Heart left ventricle (tissue), 16 donors: ENCODE measurements at regions not wholly inside any gene's neighbourhood (a gene's known extent, or its start where the extent isn't known, plus 50 kb on each side); places are given as distances from the start of the nearest gene placed in this dataset.

Experiments
- ATAC-seq, 4 donors: fragments of 200-7000 bp; cut with Tn5 transposase; one replicate each; pipeline ENCODE4 v1.9.1; 2020 to 2022; ENCODE audit warnings: moderate library complexity in 4 of 4, mild to moderate bottlenecking in 3 of 4, moderate number of reproducible peaks in 1 of 4
- DNase-seq, 5 donors: peaks; one replicate each; pipeline ENCODE4 v3.0.0-alpha.2; 2020
- H3K27ac ChIP-seq, 12 donors: fragments of 200-600 bp; sonication (generic) in 4 of 12; one replicate each; pipeline versions ENCODE4 v1.5.0 to v1.8.0; 2016 to 2022; ENCODE audit warnings: mild to moderate bottlenecking in 2 of 12
- H3K27me3 ChIP-seq, 9 donors: fragments of 200-600 bp; sonication (generic) in 2 of 9; one replicate each; pipeline versions ENCODE4 v1.5.1 to v1.8.0; 2016 to 2022; ENCODE audit warnings: mild to moderate bottlenecking in 3 of 9
- H3K36me3 ChIP-seq, 9 donors: fragments of 200-600 bp; sonication (generic) in 2 of 9; one replicate each; pipeline versions ENCODE4 v1.5.0 to v1.8.0; 2018 to 2022; ENCODE audit warnings: mild to moderate bottlenecking in 2 of 9
- H3K4me1 ChIP-seq, 12 donors: fragments of 200-600 bp; sonication (generic) in 4 of 12; one replicate each; pipeline versions ENCODE4 v1.5.0 to v1.8.0; 2016 to 2022; ENCODE audit warnings: mild to moderate bottlenecking in 3 of 12
- H3K4me3 ChIP-seq, 12 donors: fragments of 200-600 bp; sonication (generic) in 4 of 12; one replicate each; pipeline versions ENCODE4 v1.5.0 to v1.8.0; 2017 to 2022; ENCODE audit warnings: mild to moderate bottlenecking in 9 of 12, moderate library complexity in 4 of 12
- H3K9me3 ChIP-seq, 12 donors: fragments of 200-600 bp; sonication (generic) in 4 of 12; one replicate each; pipeline versions ENCODE4 v1.5.0 to v1.8.0; 2016 to 2022; ENCODE audit warnings: mild to moderate bottlenecking in 1 of 12
- POLR2A ChIP-seq, 2 donors: fragments of 450-650 bp; IDR thresholded peaks; one replicate each; pipeline ENCODE4 v1.6.1; 2017; ENCODE audit warnings: antibody characterized with exemption in 2 of 2, mild to moderate bottlenecking in 2 of 2, moderate library complexity in 2 of 2
- WGBS, 4 donors: extraction: QIAGEN DNeasy Blood & Tissue Kit in 2 of 4; methylation state at CpG; one replicate each; pipeline versions ENCODE4 v1.1.5 to v1.1.7; 2013 to 2018; 5-methylcytosine and 5-hydroxymethylcytosine counted together
- intact Hi-C, 10 donors: fragments of 100-400 bp; cut with DNase I; formaldehyde crosslinking; loops; one replicate each; pipeline versions ENCODE4 v1.11.1 to v1.14.2; 2022
- TF ChIP-seq, protein P1 (sequence below), 12 donors: fragments of 200-600 bp; sonication (generic) in 4 of 12; IDR thresholded peaks; one replicate each; pipeline versions ENCODE4 v1.5.0 to v1.8.0; 2018 to 2022; ENCODE audit warnings: antibody characterized with exemption in 12 of 12, mild to moderate bottlenecking in 5 of 12
- donor health status: ischemic (EF 13 %, LVEDD 7.1; RV severe dilation, severe dysfunction).
- donor health status: healthy with polysubstance abuse.
- donor health status: DM: no; HTN: yes; CAD: no.
- donor health status: DM: no; HTN: no; CAD: no.
- donor health status: ischemic (EF 25% LVEDD 6.9; RV normal size, moderate dysfunction).
- donor health status: ischemic (EF 25% LVEDD 5.7; RV mildly dilated, moderate dysfunction).
- donor health status: healthy.
- donor health status: DM: yes; HTN: yes; CAD: no.
- donor health status: ischemic (EF 35%, LVEDD 5.7; RV mildly dilated, moderate dysfunction).
- donor health status: nonischemic (EF 11% LVEDD 7.7; RV severe dilation, severe dysfunction).
- donor health status: DM: yes; HTN: yes; CAD: no.
- donor health status: PGD.
- donor health status: ischemic (EF 29% LVEDD 5.4; RV normal size, mild dysfunction).
- donor health status: nonischemic (EF 23%, LVEDD 6.1; RV moderate dilation, normal function).

DNA sequence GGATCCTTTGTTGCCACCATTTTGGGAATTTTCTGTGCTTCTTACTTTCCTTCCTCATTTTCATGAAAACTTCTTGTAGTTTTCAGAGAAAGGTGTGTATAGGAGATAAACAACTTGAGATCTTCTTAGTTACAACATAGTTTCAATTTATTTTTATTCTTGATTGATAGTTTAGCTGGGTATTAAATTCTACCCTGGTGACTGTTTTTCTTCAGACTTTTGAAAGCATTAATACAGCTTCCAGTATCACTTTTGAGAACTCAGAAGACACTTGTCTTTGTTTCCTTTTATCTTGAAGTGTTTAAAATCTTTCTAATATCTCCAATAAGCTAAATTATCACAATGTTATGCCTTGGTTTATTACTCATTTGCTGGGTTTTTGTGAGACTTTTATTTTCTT lies 167.5 kb upstream of the DPP10 start:
- Histone ChIP-seq H3K4me3 (no peak overlapping the region), H3K27ac (no peak overlapping the region), H3K36me3 (no peaks in the 10 kb centered on the region), H3K27me3 (no peaks in the 10 kb centered on the region), H3K9me3 (peaks cover 0 to 23% (median 13%) of the 10 kb centered on the region in 12 donors), H3K4me1 (no peaks in the 10 kb centered on the region)
- intact Hi-C loops, result no loop called here
- DNase-seq, result no peak
- no peak for TF ChIP-seq POLR2A (IDR thresholded peaks at IDR 0.05)
- TF ChIP-seq, protein P1, sequence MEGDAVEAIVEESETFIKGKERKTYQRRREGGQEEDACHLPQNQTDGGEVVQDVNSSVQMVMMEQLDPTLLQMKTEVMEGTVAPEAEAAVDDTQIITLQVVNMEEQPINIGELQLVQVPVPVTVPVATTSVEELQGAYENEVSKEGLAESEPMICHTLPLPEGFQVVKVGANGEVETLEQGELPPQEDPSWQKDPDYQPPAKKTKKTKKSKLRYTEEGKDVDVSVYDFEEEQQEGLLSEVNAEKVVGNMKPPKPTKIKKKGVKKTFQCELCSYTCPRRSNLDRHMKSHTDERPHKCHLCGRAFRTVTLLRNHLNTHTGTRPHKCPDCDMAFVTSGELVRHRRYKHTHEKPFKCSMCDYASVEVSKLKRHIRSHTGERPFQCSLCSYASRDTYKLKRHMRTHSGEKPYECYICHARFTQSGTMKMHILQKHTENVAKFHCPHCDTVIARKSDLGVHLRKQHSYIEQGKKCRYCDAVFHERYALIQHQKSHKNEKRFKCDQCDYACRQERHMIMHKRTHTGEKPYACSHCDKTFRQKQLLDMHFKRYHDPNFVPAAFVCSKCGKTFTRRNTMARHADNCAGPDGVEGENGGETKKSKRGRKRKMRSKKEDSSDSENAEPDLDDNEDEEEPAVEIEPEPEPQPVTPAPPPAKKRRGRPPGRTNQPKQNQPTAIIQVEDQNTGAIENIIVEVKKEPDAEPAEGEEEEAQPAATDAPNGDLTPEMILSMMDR (IDR thresholded peaks at IDR 0.05), result no peak
- ATAC-seq, result no peak

DNA sequence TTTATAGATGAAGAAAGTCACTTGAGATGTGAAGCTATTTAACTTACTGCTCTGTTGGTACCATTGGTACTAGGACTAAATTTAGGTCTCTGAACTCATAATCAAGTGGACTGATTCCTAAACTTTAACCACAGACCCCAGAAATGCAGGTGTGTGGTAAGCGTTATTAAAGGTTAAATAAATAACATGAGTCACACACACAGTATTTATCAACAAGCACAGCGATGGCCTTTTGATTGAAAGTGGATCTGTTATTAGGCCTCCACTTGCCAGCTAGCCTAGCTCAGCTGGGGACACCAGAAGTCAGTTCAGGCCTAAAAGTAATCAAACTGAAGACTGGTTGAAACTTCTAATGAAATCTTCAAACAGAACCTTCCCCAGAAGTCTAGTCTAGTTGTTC lies 161.3 kb upstream of the DPP10 start:
- no peaks in the 10 kb centered on the region for H3K4me1 ChIP-seq
- H3K4me3 ChIP-seq, result no peak overlapping the region
- DNase-seq, result no peak
- no peaks in the 10 kb centered on the region for H3K36me3 ChIP-seq
- TF ChIP-seq, protein P1 (IDR thresholded peaks at IDR 0.05), result no peak
- no peak for TF ChIP-seq POLR2A (IDR thresholded peaks at IDR 0.05)
- ATAC-seq, result no peak
- intact Hi-C loops, result no loop called here
- peaks cover 0 to 5% (median 0%) of the 10 kb centered on the region in 12 donors for H3K9me3 ChIP-seq
- no peaks in the 10 kb centered on the region for H3K27me3 ChIP-seq
- WGBS, 4 donors, result 85 to 92% (median 89%) methylated on average over 2 of the region's 2 CpGs
- no peak overlapping the region for H3K27ac ChIP-seq

DNA sequence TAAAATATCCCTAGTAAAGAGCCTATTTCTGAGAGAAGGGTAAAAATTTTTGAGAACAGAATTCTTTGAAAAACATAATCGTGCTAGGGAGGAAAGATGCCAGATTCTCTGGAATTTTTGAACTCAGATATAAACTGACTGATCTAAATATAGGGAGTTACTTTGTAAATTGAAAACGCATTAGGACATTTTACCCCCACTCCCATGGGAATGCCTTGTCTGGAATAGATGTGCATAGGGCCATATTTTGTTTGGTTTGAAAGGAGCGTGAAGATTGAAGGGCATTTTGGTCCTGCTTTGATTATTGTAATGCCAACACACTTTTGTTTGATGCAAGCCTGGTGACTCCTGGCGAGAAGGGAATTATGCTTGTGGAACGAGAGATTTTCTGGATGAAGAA lies 158.7 kb upstream of the DPP10 start:
- Histone ChIP-seq H3K9me3 (no peaks in the 10 kb centered on the region), H3K4me1 (no peaks in the 10 kb centered on the region), H3K27me3 (no peaks in the 10 kb centered on the region), H3K27ac (no peak overlapping the region), H3K4me3 (no peak overlapping the region), H3K36me3 (no peaks in the 10 kb centered on the region)
- 59 to 68% (median 64%) methylated on average over 5 of the region's 5 CpGs for WGBS, 4 donors
- no peak for TF ChIP-seq POLR2A (IDR thresholded peaks at IDR 0.05)
- TF ChIP-seq, protein P1 (IDR thresholded peaks at IDR 0.05), result no peak
- DNase-seq (no peak), ATAC-seq (no peak)
- intact Hi-C loops, result no loop called here

DNA sequence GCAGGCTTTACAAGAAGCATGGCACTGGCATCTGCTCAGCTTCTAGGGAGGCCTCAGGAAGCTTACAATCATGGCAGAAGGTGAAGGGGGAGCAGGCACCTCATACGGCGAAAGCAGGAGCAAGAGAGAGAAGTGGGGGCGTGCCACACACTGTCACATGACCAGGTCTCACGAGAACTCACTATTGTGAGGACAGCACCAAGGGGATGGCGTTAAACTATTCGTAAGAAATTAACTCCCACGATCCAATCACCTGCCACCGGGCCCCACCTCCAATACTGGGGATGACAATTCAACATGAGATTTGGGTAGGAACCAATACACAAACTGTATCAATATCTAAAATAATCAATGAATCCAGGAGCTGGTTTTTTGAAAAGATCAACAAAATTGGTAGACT lies 156.0 kb upstream of the DPP10 start:
- no peak for DNase-seq
- Histone ChIP-seq H3K36me3 (no peaks in the 10 kb centered on the region), H3K27me3 (no peaks in the 10 kb centered on the region), H3K4me3 (no peak overlapping the region), H3K27ac (no peak overlapping the region), H3K9me3 (no peaks in the 10 kb centered on the region), H3K4me1 (no peaks in the 10 kb centered on the region)
- TF ChIP-seq, protein P1 (IDR thresholded peaks at IDR 0.05), result no peak
- TF ChIP-seq POLR2A (IDR thresholded peaks at IDR 0.05), result no peak
- intact Hi-C loops, result no loop called here
- WGBS, 4 donors, result 81 to 91% (median 85%) methylated on average over 8 of the region's 8 CpGs
- ATAC-seq, result no peak
